Tongue (tissue), 1 donor: ENCODE measurements at regions not wholly inside any gene's neighbourhood (a gene's known extent, or its start where the extent isn't known, plus 50 kb on each side); places are given as distances from the start of the nearest gene placed in this dataset.

Experiments used
- DNase-seq: peaks from one replicate; pipeline ENCODE4 v3.0.0-alpha.2; 2015

GRCh38 chr15:70279096-70279495 lies 181.4 kb upstream of the TLE3 start:
- DNase-seq = no peak

GRCh38 chr15:70278644-70279043 lies 180.9 kb upstream of the TLE3 start:
- no peak for DNase-seq

- DNase-seq = no peak
Measured at GRCh38 chr15:70277556-70277955, 179.8 kb upstream of the TLE3 start.

GRCh38 chr15:70276401-70276800 lies 178.7 kb upstream of the TLE3 start:
- DNase-seq = no peak

- no peak for DNase-seq
Measured at GRCh38 chr15:70275461-70276138, 177.9 kb upstream of the TLE3 start.

- no peak for DNase-seq
Measured at GRCh38 chr15:70274908-70275307, 177.2 kb upstream of the TLE3 start.

- no peak for DNase-seq
Measured at GRCh38 chr15:70274255-70274880, 176.7 kb upstream of the TLE3 start.

- no peak for DNase-seq
Measured at GRCh38 chr15:70273808-70274207, 176.1 kb upstream of the TLE3 start.

- no peak for DNase-seq
Measured at GRCh38 chr15:70272565-70273355, 175.0 kb upstream of the TLE3 start.

GRCh38 chr15:70271422-70272088 lies 173.8 kb upstream of the TLE3 start:
- no peak for DNase-seq

GRCh38 chr15:70270752-70271111 lies 173.0 kb upstream of the TLE3 start:
- no peak for DNase-seq

GRCh38 chr15:70269991-70270751 lies 172.5 kb upstream of the TLE3 start:
- no peak for DNase-seq

GRCh38 chr15:70269311-70269911 lies 171.7 kb upstream of the TLE3 start:
- DNase-seq = no peak

GRCh38 chr15:70268698-70269251 lies 171.1 kb upstream of the TLE3 start:
- no peak for DNase-seq

GRCh38 chr15:70267879-70268278 lies 170.2 kb upstream of the TLE3 start:
- DNase-seq = no peak

- no peak for DNase-seq
Measured at GRCh38 chr15:70267306-70267705, 169.6 kb upstream of the TLE3 start.

GRCh38 chr15:70266412-70267121 lies 168.8 kb upstream of the TLE3 start:
- peak; percentile 49 for DNase-seq

- no peak for DNase-seq
Measured at GRCh38 chr15:70265986-70266385, 168.3 kb upstream of the TLE3 start.

- DNase-seq = no peak
Measured at GRCh38 chr15:70265466-70265978, 167.8 kb upstream of the TLE3 start.

- no peak for DNase-seq
Measured at GRCh38 chr15:70264738-70265465, 167.2 kb upstream of the TLE3 start.
